Testis (tissue), 2 donors: ENCODE measurements at regions not wholly inside any gene's neighbourhood (a gene's known extent, or its start where the extent isn't known, plus 50 kb on each side); places are given as distances from the start of the nearest gene placed in this dataset.

Experiments
- CTCF ChIP-seq, 3 experiments: fragments of 450-650 bp in 2 of 3; fragments of 200-600 bp in 1 of 3; sonication (generic) in 1 of 3; IDR thresholded peaks; one replicate each; pipeline ENCODE4 v1.5.1; 2016 to 2019; ENCODE audit warnings: antibody characterized with exemption in 3 of 3, mild to moderate bottlenecking in 2 of 3, moderate library complexity in 1 of 3
- POLR2A ChIP-seq: fragments of 450-650 bp; IDR thresholded peaks from one replicate; pipeline ENCODE4 v1.6.1; 2017; ENCODE audit warnings: antibody characterized with exemption, mild to moderate bottlenecking, moderate library complexity

GRCh38 chr7:156222611-156223010 is 410.3 kb upstream of the SHH start:
- TF ChIP-seq CTCF (IDR thresholded peaks at IDR 0.05) (no peak), POLR2A (no peak)
